B cell (primary cell): ENCODE measurements at regions not wholly inside any gene's neighbourhood (a gene's known extent, or its start where the extent isn't known, plus 50 kb on each side); places are given as distances from the start of the nearest gene placed in this dataset.
"Not testable (repeated sequence)": the region's sequence is repeated elsewhere in the genome, so short reads cannot be mapped to it uniquely, and the experiment has no call there.

Experiments
- CTCF ChIP-seq: fragments of 200-600 bp; IDR thresholded peaks from one replicate; pipeline ENCODE4 v1.8.0; 2022; ENCODE audit warnings: antibody characterized with exemption, mild to moderate bottlenecking
- EZH2 ChIP-seq: IDR thresholded peaks from 2 replicates; pipeline ENCODE4 v1.6.1; 2012; ENCODE audit warnings: borderline replicate concordance, low read depth, mild to moderate bottlenecking, moderate library complexity, low read length; ENCODE audit not compliant: insufficient read depth, poor library complexity, severe bottlenecking

- not testable (repeated sequence) for TF ChIP-seq CTCF, EZH2
Measured at GRCh38 chr16:29250469-29250868, 156.0 kb downstream of the NPIPB11 start.
